ENCODE measurements at regions not wholly inside any gene's neighbourhood (a gene's known extent, or its start where the extent isn't known, plus 50 kb on each side); places are given as distances from the start of the nearest gene placed in this dataset.

- DNase-seq (ENCODE audit: low spot score) = peak; percentile 97
These were observed 53.3 kb upstream of the AMOTL2 start for GRCh38 chr3:134427400-134428111.

- DNase-seq (ENCODE audit: low spot score) = peak; percentile 65
These were observed 52.5 kb upstream of the AMOTL2 start for GRCh38 chr3:134426660-134427181.

GRCh38 chr3:134425943-134426342, 51.7 kb upstream of the AMOTL2 start:
- no peak for DNase-seq (ENCODE audit: low spot score)
